AG04449 (cell line): ENCODE measurements at regions not wholly inside any gene's neighbourhood (a gene's known extent, or its start where the extent isn't known, plus 50 kb on each side); places are given as distances from the start of the nearest gene placed in this dataset.
"Not testable (repeated sequence)": the region's sequence is repeated elsewhere in the genome, so short reads cannot be mapped to it uniquely, and the experiment has no call there.

Experiments used
- CTCF ChIA-PET: fragments of 350-600 bp; formaldehyde crosslinking; extraction: SDS; loops from one replicate; lab custom pipeline; 2021; ENCODE audit warnings: antibody characterized with exemption; lab: Yijun Ruan, JAX
- POLR2A ChIA-PET: fragments of 400-600, 350-600 bp; formaldehyde crosslinking; extraction: SDS; loops from one replicate; lab custom pipeline; 2020; ENCODE audit warnings: antibody characterized with exemption, inconsistent platforms; lab: Yijun Ruan, JAX
- DNase-seq: peaks from one replicate; pipeline ENCODE4 v3.0.0-alpha.2; 2010; ENCODE audit warnings: low read depth, low spot score
- H3K4me3 ChIP-seq: 2 replicates; pipeline ENCODE4 v1.5.1; 2011; ENCODE audit warnings: low read depth, mild to moderate bottlenecking, control low read depth, low read length
- CTCF ChIP-seq: IDR thresholded peaks from one replicate; pipeline ENCODE4 v1.5.1; 2011; ENCODE audit warnings: mild to moderate bottlenecking, moderate library complexity, low read length, control low read depth, inconsistent platforms; ENCODE audit not compliant: insufficient read depth; ENCODE audit errors: missing control alignments

DNA sequence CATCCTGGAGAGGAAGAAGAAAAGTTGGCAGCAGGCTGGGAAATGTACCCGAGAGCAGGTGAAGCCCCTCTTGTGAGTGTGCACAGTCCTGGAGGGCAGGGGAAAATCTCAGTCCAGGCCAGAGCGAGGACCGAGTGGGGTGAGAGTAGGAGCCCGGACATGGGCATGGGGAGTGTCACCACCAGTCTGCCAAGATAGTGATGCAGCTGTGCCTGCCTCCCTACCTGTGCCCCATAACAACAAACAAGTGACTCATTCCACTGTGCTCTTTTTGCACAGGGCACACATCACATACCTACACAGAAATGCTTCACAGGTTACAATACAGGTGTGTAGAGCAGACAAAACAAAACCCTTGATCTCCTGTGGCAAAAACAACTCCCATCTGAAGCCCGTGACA is 205.9 kb upstream of the PELI2 start:
- no peak for DNase-seq
- CTCF ChIA-PET = no interaction called here
- POLR2A ChIA-PET = no interaction called here
- no peak for TF ChIP-seq CTCF
- no peak overlapping the region for H3K4me3 ChIP-seq

GRCh38 chr14:55913324-55914025 is 204.7 kb upstream of the PELI2 start:
- TF ChIP-seq CTCF = no peak
- peak; percentile 19 for DNase-seq
- CTCF ChIA-PET = no interaction called here
- no peak overlapping the region for H3K4me3 ChIP-seq
- POLR2A ChIA-PET = no interaction called here

DNA sequence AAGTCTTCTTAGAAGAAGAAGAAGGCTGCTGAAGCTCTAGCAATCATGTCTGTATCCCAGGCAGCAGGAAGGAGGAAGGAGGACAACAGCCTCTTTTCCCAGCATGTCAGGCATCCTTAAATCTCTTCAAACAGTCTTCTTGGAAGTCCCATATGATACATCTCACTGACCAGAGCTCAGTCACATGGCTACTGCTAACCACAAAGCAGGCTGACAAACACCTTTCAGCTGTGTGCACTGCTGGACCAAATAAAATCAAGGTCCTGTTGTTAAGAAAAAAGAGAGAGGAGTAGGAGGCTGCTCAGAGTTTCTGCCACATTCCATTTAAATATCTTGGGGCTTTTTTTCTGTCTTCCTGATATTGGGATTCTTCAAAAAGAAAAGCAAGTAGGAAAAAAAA is 203.4 kb upstream of the PELI2 start:
- POLR2A ChIA-PET = no interaction called here

GRCh38 chr14:55915456-55915855 is 202.8 kb upstream of the PELI2 start:
- ChIA-PET POLR2A (no interaction called here), CTCF (interaction anchor here (1.3 kb wide), 1 partner anchor 11 kb away, joined by 3 read pairs; no protein-coding TSS in a partner anchor)
- no peak for TF ChIP-seq CTCF
- no peak for DNase-seq
- H3K4me3 ChIP-seq = no peak overlapping the region

More for the DNA sequence above, 203.4 kb upstream of the PELI2 start:
- DNase-seq = no peak
- CTCF ChIA-PET = interaction anchor here (0.7 to 1.3 kb wide), 2 partner anchors 11 to 508 kb away, joined by 3 read pairs; no protein-coding TSS in a partner anchor
- no peak overlapping the region for H3K4me3 ChIP-seq
- TF ChIP-seq CTCF = no peak

DNA sequence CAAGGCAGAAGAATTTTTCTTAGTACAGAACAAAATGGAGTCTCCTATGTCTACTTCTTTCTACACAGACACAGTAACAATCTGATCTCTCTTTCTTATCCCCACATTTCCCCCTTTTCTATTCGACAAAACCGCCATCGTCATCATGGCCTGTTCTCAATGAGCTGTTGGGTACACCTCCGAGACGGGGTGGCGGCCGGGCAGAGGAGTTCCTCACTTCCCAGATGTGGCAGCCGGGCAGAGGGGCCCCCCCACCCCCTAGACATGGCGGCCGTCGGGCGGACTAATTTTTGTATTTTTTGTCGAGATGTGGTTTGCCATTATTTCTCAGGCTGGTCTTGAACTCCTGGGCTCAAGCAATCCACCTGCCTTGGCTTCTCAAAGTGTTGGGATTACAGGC is 198.4 kb upstream of the PELI2 start:
- CTCF ChIA-PET, POLR2A ChIA-PET, DNase-seq, H3K4me3 ChIP-seq: not testable (repeated sequence)

- POLR2A ChIA-PET = no interaction called here
- no peak for TF ChIP-seq CTCF
- DNase-seq = no peak
- CTCF ChIA-PET = no interaction called here
- no peak overlapping the region for H3K4me3 ChIP-seq
Measured at GRCh38 chr14:55921511-55921910, 196.7 kb upstream of the PELI2 start.

DNA sequence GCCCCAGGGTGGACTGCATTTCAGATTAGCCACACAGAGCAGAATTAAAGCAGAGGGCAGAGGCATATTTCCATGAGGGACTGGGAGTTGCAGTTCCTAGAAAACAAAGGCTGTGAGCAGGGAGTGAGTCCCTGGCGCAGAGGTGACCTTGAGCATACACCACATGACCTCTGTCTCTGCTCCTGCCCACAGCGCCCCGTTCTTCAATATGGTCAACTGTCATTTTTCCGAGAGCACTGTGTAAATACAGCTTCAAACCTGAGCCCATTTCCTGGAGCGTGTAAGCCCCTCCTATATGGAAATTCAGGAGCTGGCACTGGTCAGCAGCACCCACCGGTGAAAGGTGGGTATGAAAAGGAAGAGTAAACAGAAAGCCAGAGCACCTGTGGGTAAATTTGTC is 192.2 kb upstream of the PELI2 start:
- ChIA-PET POLR2A (no interaction called here), CTCF (no interaction called here)
- DNase-seq = no peak
- H3K4me3 ChIP-seq = no peak overlapping the region
- TF ChIP-seq CTCF = no peak
